ENCODE measurements at regions not wholly inside any gene's neighbourhood (a gene's known extent, or its start where the extent isn't known, plus 50 kb on each side); places are given as distances from the start of the nearest gene placed in this dataset.

GRCh38 chr3:20608054-20608738 is 422.2 kb upstream of the SGO1 start:
- Histone ChIP-seq H4K20me1 (no peaks in the 10 kb centered on the region), H3K9me3 (replicated peaks in 1 of 11) (peaks cover 24 to 67% (median 30%) of the 10 kb centered on the region in 11 experiments; a peak in 21 of 22 replicates), H3K27me3 (no peaks in the 10 kb centered on the region), H3K4me3 (no peak overlapping the region), H3K27ac (no peak overlapping the region), H3K9ac (no peak overlapping the region), H3K4me1 (no peaks in the 10 kb centered on the region), H3K4me2 (no peak overlapping the region), H3K36me3 (no peaks in the 10 kb centered on the region)
- no peak for TF ChIP-seq Cebpa-rat (IDR thresholded peaks at IDR 0.05)

- Histone ChIP-seq H4K20me1 (no peaks in the 10 kb centered on the region), H3K4me3 (no peak overlapping the region), H3K27me3 (no peaks in the 10 kb centered on the region), H3K9me3 (replicated peaks in 1 of 11) (peaks cover 0 to 46% (median 18%) of the 10 kb centered on the region in 11 experiments; a peak in 18 of 22 replicates), H3K4me2 (no peak overlapping the region), H3K4me1 (no peaks in the 10 kb centered on the region), H3K36me3 (no peaks in the 10 kb centered on the region), H3K27ac (no peak overlapping the region), H3K9ac (no peak overlapping the region)
- TF ChIP-seq Cebpa-rat (IDR thresholded peaks at IDR 0.05): no peak
These were observed 418.7 kb upstream of the SGO1 start for GRCh38 chr3:20604659-20605058.

GRCh38 chr3:20589275-20589674 is 403.3 kb upstream of the SGO1 start:
- H3K4me2 ChIP-seq: no peak overlapping the region
- TF ChIP-seq Cebpa-rat (IDR thresholded peaks at IDR 0.05): no peak
- H3K4me1 ChIP-seq: no peaks in the 10 kb centered on the region
- H3K27me3 ChIP-seq: no peaks in the 10 kb centered on the region
- no peaks in the 10 kb centered on the region for H3K36me3 ChIP-seq
- H3K9ac ChIP-seq: no peak overlapping the region
- no peak overlapping the region for H3K4me3 ChIP-seq
- H3K27ac ChIP-seq: no peak overlapping the region
- no peaks in the 10 kb centered on the region for H3K9me3 ChIP-seq (replicated peaks in 1 of 11)
- H4K20me1 ChIP-seq: no peaks in the 10 kb centered on the region; a peak in 1 of 22 replicates

DNA sequence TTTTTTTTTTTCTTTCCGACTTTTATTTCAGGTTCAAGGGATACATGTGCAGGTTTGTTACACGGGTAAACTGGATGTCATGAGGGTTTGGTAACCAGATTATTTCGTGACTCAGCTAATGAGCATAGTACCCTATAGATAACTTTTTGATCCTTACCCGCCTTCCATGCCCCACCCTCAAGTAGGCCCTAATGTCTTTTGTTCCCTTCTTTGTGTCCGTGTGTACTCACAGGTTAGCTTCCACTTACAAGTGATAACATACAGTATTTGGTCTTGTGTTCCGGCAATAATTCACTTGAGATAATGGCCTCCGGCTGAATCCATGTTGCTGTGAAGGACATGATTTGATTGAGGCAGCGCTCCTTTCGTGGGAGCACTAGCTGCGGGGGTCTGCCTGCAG is 402.8 kb upstream of the SGO1 start:
- H3K4me1 ChIP-seq: no peaks in the 10 kb centered on the region
- no peaks in the 10 kb centered on the region for H3K36me3 ChIP-seq
- H3K27me3 ChIP-seq: no peaks in the 10 kb centered on the region
- no peak overlapping the region for H3K4me3 ChIP-seq
- no peaks in the 10 kb centered on the region for H3K9me3 ChIP-seq (replicated peaks in 1 of 11)
- H4K20me1 ChIP-seq: no peaks in the 10 kb centered on the region; a peak in 1 of 22 replicates
- H3K4me2 ChIP-seq: no peak overlapping the region
- H3K27ac ChIP-seq: no peak overlapping the region
- no peak for TF ChIP-seq Cebpa-rat (IDR thresholded peaks at IDR 0.05)
- H3K9ac ChIP-seq: no peak overlapping the region

GRCh38 chr3:20583648-20584047 is 397.6 kb upstream of the SGO1 start:
- H3K4me2 ChIP-seq: no peak overlapping the region
- H4K20me1 ChIP-seq: no peaks in the 10 kb centered on the region
- no peaks in the 10 kb centered on the region for H3K9me3 ChIP-seq (replicated peaks in 1 of 11)
- no peaks in the 10 kb centered on the region for H3K4me1 ChIP-seq
- H3K36me3 ChIP-seq: no peaks in the 10 kb centered on the region
- TF ChIP-seq Cebpa-rat (IDR thresholded peaks at IDR 0.05): no peak
- no peak overlapping the region for H3K9ac ChIP-seq
- no peak overlapping the region for H3K27ac ChIP-seq
- no peaks in the 10 kb centered on the region for H3K27me3 ChIP-seq
- H3K4me3 ChIP-seq: no peak overlapping the region

DNA sequence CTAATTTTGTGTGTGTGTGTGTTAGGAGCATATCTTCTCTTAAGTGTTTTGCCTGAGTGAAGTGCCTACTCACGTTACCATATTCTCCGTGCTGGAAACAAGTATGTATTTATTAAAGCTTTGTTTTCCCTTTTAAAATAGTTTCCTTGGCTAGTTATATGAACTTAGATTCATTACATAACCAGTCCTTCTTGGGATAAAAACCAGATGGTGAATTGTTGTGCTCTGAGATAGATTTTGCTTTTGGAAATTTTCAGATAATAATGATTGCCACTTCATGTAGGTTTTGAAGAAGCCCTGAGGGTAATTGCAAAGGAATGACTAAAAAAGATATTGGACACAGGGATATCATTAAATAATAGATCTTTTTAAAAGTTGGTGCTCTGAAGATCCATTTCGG is 390.2 kb upstream of the SGO1 start:
- Histone ChIP-seq H3K4me1 (no peaks in the 10 kb centered on the region), H3K4me3 (no peak overlapping the region), H4K20me1 (no peaks in the 10 kb centered on the region), H3K27me3 (no peaks in the 10 kb centered on the region), H3K9me3 (replicated peaks in 1 of 11) (no peaks in the 10 kb centered on the region), H3K27ac (no peak overlapping the region), H3K4me2 (no peak overlapping the region), H3K36me3 (no peaks in the 10 kb centered on the region), H3K9ac (no peak overlapping the region)
- no peak for TF ChIP-seq Cebpa-rat (IDR thresholded peaks at IDR 0.05)

DNA sequence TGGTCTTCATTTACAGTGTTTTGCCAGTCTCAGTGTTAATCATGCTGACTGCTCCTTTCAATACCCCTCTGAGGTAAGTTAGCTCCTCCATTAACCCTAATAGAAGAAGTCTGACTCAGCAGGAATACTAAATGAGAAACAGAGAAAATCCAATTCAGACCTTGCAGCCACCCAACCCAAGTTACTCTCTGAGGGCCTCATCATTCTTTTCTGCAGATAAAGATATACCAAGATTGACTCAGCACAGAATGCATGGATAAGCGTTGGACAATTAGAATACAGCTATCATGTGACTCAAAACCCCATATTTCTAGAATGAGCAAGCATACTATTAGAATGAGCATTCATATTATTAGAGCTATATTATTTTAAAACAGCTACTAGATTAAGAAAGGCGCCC is 389.1 kb upstream of the SGO1 start:
- H4K20me1 ChIP-seq: no peaks in the 10 kb centered on the region
- no peaks in the 10 kb centered on the region for H3K4me1 ChIP-seq
- no peak overlapping the region for H3K27ac ChIP-seq
- H3K27me3 ChIP-seq: no peaks in the 10 kb centered on the region
- H3K4me2 ChIP-seq: no peak overlapping the region
- no peaks in the 10 kb centered on the region for H3K9me3 ChIP-seq (replicated peaks in 1 of 11)
- no peak for TF ChIP-seq Cebpa-rat (IDR thresholded peaks at IDR 0.05)
- no peak overlapping the region for H3K9ac ChIP-seq
- no peak overlapping the region for H3K4me3 ChIP-seq
- no peaks in the 10 kb centered on the region for H3K36me3 ChIP-seq

DNA sequence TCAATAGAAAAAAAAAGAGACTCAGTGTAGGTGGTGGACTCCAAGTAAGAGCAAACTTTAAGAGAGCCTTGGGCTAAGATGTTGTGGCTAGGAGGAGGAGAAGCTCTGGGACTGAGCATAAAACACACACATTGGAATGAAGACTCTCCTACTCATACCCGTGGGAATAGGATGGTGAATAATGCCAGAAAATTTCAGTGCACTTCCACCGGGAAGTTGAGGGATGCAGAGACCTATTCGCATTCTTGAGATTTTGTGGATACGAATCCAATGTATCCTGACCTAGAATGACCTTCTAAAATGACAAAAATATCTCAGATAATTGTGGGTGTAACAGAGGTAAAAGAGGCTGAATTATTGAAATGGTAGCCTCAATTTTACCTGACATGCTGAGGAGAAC is 388.7 kb upstream of the SGO1 start:
- H3K9ac ChIP-seq: no peak overlapping the region
- no peaks in the 10 kb centered on the region for H3K36me3 ChIP-seq
- no peaks in the 10 kb centered on the region for H3K9me3 ChIP-seq (replicated peaks in 1 of 11)
- no peak overlapping the region for H3K4me2 ChIP-seq
- H3K27ac ChIP-seq: no peak overlapping the region
- H3K27me3 ChIP-seq: no peaks in the 10 kb centered on the region
- TF ChIP-seq Cebpa-rat (IDR thresholded peaks at IDR 0.05): no peak
- no peaks in the 10 kb centered on the region for H3K4me1 ChIP-seq
- H3K4me3 ChIP-seq: no peak overlapping the region
- H4K20me1 ChIP-seq: no peaks in the 10 kb centered on the region

DNA sequence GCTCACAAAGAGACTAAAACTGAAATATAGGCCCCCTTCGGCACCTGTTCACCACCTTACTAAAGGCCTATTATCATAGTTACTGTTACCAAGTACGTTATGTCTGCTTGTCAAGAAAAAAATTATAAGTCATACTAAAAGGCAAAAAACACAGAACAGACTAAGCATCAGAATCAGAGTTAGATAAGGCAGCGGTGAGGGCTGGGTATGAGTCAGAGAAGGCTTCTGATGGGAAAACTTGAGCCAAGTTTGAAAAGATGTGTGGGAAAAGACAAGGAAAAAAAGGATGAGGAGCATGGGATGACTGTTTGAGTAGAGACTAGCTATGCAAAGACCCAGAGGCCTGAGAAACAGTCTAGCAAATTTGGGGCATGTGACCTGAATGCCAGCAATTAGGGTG is 387.2 kb upstream of the SGO1 start:
- Histone ChIP-seq H3K4me2 (no peak overlapping the region), H3K4me3 (no peak overlapping the region), H4K20me1 (no peaks in the 10 kb centered on the region), H3K9ac (no peak overlapping the region), H3K36me3 (no peaks in the 10 kb centered on the region), H3K27ac (no peak overlapping the region), H3K9me3 (replicated peaks in 1 of 11) (no peaks in the 10 kb centered on the region), H3K4me1 (no peaks in the 10 kb centered on the region), H3K27me3 (no peaks in the 10 kb centered on the region)
- TF ChIP-seq Cebpa-rat (IDR thresholded peaks at IDR 0.05): no peak

DNA sequence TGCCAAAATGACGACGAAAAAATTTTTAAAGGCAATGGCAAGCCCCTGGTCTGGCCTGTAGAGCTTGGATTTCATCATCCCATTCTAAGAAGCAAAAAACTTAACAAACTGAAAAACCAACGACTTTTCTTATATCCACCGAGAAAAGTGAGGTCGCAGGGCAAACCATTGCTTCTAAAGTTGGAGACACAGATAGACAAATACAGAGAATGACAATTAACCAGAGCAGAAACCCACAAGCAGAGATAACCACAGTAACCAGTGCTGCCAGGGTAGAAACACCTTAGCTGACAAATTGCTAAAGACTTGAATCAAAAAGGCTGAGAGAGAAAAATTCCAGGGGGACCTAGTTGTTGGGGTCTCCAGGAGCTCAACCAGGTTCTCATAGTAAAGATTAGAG is 386.5 kb upstream of the SGO1 start:
- Histone ChIP-seq H3K4me2 (no peak overlapping the region), H3K36me3 (no peaks in the 10 kb centered on the region), H3K27ac (no peak overlapping the region), H3K27me3 (no peaks in the 10 kb centered on the region), H3K4me1 (no peaks in the 10 kb centered on the region), H4K20me1 (no peaks in the 10 kb centered on the region), H3K4me3 (no peak overlapping the region), H3K9ac (no peak overlapping the region), H3K9me3 (replicated peaks in 1 of 11) (no peaks in the 10 kb centered on the region)
- no peak for TF ChIP-seq Cebpa-rat (IDR thresholded peaks at IDR 0.05)

Data from BLaER1 treated with 17β-estradiol and CSF1 and Interleukin-3, amounts not matched to agents 10 nM and 100 nM (cell line).